Lung (tissue), 11 donors: ENCODE measurements at regions not wholly inside any gene's neighbourhood (a gene's known extent, or its start where the extent isn't known, plus 50 kb on each side); places are given as distances from the start of the nearest gene placed in this dataset.
A peak's percentile ranks its signal among the peaks of the same experiment; 100 is the strongest.

ENCODE experiments used
- ATAC-seq: fragments of 200-7000 bp; cut with Tn5 transposase; one replicate; pipeline ENCODE4 v1.9.1; 2020; ENCODE audit warnings: moderate number of reproducible peaks; ENCODE audit not compliant: insufficient read depth, low FRiP score
- DNase-seq, 3 donors: peaks; one replicate each; pipeline ENCODE4 v3.0.0-alpha.2; 2013 to 2017
- H3K27ac ChIP-seq, 2 donors: one replicate each; pipeline ENCODE4 v1.5.1; 2013; ENCODE audit warnings: mild to moderate bottlenecking in 2 of 2, moderate library complexity in 2 of 2, control low read depth in 1 of 2, inconsistent platforms in 1 of 2, low read depth in 1 of 2, low read length in 1 of 2
- H3K27me3 ChIP-seq, 3 donors: one replicate each; pipeline ENCODE4 v1.5.1; 2013; ENCODE audit warnings: low read length in 2 of 3; ENCODE audit not compliant: control insufficient read depth in 3 of 3, insufficient read depth in 3 of 3
- H3K36me3 ChIP-seq, 4 donors: one replicate each; pipeline ENCODE4 v1.5.1; 2013; ENCODE audit warnings: low read length in 4 of 4, mild to moderate bottlenecking in 1 of 4, moderate library complexity in 1 of 4; ENCODE audit not compliant: control insufficient read depth in 4 of 4, insufficient read depth in 4 of 4
- H3K4me1 ChIP-seq, 5 donors: one replicate each; pipeline ENCODE4 v1.5.1; 2013; ENCODE audit warnings: low read length in 5 of 5, mild to moderate bottlenecking in 2 of 5, moderate library complexity in 1 of 5; ENCODE audit not compliant: control insufficient read depth in 5 of 5, insufficient read depth in 5 of 5
- H3K4me3 ChIP-seq: one replicate; pipeline ENCODE4 v1.5.1; 2013; ENCODE audit warnings: mild to moderate bottlenecking, control low read depth, moderate library complexity
- H3K9ac ChIP-seq, 2 donors: one replicate each; pipeline ENCODE4 v1.5.1; 2013; ENCODE audit warnings: low read length in 2 of 2, control low read depth in 1 of 2; ENCODE audit not compliant: insufficient read depth in 1 of 2
- H3K9me3 ChIP-seq, 4 donors: one replicate each; pipeline ENCODE4 v1.5.1; 2013; ENCODE audit warnings: low read length in 3 of 4, mild to moderate bottlenecking in 1 of 4, moderate library complexity in 1 of 4; ENCODE audit not compliant: control insufficient read depth in 4 of 4, insufficient read depth in 3 of 4
- whole genome bisulfite sequencing, 2 donors: extraction: QIAGEN DNeasy Blood & Tissue Kit; methylation state at CpG; one replicate each; pipeline ENCODE4 v1.1.7; 2013; 5-methylcytosine and 5-hydroxymethylcytosine counted together
- TF ChIP-seq, protein P1 (sequence below): IDR thresholded peaks from 2 replicates; pipeline ENCODE4 v1.5.1; 2012; ENCODE audit warnings: mild to moderate bottlenecking; ENCODE audit errors: control extremely low read depth, extremely low read depth
- donor health status: control.
- donor health status: control.
- donor health status: Bipolar disorder and iron deficiency.
- donor health status: healthy.
- donor health status: DM: yes; HTN: yes; CAD: no.

DNA sequence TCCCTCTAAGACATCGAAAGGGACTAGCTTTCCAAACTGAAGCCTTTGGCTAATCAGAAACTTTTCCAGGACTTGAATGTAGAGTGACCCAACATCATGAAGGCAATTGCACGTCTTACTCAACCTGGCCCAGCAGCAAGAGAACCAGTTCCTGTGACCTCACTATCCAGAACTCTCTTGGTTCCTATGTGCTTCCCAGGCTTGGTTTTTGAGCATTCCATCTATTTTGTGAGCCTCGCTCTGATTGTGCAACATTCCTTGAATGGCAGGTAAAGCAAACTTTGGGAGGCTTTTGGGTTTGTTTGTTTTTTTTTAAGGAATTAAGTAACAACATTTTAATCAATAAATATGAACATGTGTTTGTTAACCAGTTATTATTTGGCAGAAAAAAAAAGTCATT, 183.6 kb upstream of the EGLN3 start:
- 84 to 91% methylated on average over 3 of the region's 3 CpGs for WGBS, 2 donors
- Histone ChIP-seq H3K27ac (no peak overlapping the region), H3K9me3 (peaks cover 0 to 2% (median 0%) of the 10 kb centered on the region in 4 donors), H3K36me3 (no peaks in the 10 kb centered on the region), H3K4me3 (no peak overlapping the region), H3K9ac (no peak overlapping the region), H3K27me3 (peaks cover 0 to 48% (median 12%) of the 10 kb centered on the region in 3 donors), H3K4me1 (peaks cover 0 to 24% (median 4%) of the 10 kb centered on the region in 5 donors)
- no peak for DNase-seq
- ATAC-seq = no peak
- TF ChIP-seq, protein P1, sequence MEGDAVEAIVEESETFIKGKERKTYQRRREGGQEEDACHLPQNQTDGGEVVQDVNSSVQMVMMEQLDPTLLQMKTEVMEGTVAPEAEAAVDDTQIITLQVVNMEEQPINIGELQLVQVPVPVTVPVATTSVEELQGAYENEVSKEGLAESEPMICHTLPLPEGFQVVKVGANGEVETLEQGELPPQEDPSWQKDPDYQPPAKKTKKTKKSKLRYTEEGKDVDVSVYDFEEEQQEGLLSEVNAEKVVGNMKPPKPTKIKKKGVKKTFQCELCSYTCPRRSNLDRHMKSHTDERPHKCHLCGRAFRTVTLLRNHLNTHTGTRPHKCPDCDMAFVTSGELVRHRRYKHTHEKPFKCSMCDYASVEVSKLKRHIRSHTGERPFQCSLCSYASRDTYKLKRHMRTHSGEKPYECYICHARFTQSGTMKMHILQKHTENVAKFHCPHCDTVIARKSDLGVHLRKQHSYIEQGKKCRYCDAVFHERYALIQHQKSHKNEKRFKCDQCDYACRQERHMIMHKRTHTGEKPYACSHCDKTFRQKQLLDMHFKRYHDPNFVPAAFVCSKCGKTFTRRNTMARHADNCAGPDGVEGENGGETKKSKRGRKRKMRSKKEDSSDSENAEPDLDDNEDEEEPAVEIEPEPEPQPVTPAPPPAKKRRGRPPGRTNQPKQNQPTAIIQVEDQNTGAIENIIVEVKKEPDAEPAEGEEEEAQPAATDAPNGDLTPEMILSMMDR = no peak

DNA sequence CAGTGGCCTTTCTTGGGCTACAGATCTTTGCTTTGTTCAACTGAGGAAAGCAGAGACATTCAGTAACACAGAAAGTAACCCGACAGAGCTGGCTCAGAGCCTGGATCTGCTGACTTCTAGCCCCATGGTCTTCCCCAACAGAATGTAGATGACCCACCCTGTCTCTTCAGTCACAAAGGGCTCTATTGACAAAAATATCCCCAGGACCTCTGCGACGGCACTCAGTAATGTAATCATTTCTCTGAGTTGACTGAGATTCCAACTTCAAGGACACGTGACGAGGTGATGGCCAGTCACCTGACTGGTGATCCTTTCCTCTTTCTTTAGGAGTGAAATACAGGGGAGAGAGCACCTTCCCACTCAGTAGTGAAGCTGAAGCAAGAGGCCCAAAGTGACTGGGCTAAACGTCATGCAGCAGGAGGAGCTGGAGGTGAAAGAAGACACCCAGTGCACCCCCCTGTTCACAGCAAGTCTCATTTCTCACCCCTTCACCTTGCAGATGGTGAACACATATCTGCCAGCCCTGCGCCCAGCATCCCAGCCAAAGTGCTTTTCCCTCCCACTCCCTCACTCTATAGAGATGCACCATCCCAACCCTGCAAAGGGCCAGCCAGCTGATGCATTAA, 179.2 kb upstream of the EGLN3 start:
- H3K9me3 ChIP-seq = peaks cover 0 to 2% (median 0%) of the 10 kb centered on the region in 4 donors
- TF ChIP-seq, protein P1 = no peak
- no peak overlapping the region for H3K9ac ChIP-seq
- H3K36me3 ChIP-seq = no peaks in the 10 kb centered on the region
- 82 to 93% methylated on average over 7 of the region's 7 CpGs for WGBS, 2 donors
- peak overlapping the region in 1 of 2 donors; percentile 79 for H3K27ac ChIP-seq
- H3K4me1 ChIP-seq = peaks cover 0 to 10% (median 2%) of the 10 kb centered on the region in 5 donors
- no peak overlapping the region for H3K4me3 ChIP-seq
- ATAC-seq (no peak), DNase-seq (no peak)
- H3K27me3 ChIP-seq = peaks cover 0 to 80% (median 16%) of the 10 kb centered on the region in 3 donors

DNA sequence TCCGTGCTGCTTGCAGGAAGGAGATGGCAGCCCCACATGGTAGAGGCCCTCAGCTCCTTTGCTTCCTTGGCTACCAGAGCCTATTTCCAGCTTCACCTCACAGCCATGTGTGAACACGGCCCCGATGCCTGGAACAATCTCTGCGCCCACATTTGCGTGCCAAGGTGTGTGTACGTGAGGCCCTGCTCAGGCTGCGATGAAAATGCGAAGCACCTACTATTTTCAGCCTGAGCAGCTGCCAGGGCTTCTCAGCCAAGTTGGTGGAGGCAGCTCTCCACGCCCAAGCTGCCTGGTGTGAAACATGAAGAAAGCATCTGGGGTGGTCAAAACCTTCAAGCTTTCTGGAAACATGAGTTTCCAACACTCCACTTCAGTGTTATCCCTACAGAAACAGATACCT, 177.8 kb upstream of the EGLN3 start:
- H3K4me3 ChIP-seq = no peak overlapping the region
- ATAC-seq (no peak), DNase-seq (no peak)
- H3K9me3 ChIP-seq = peaks cover 0 to 2% (median 0%) of the 10 kb centered on the region in 4 donors
- H3K9ac ChIP-seq = no peak overlapping the region
- 80 to 90% methylated on average over 9 of the region's 9 CpGs for WGBS, 2 donors
- H3K4me1 ChIP-seq = peaks cover 0 to 10% (median 2%) of the 10 kb centered on the region in 5 donors
- peaks cover 0 to 78% (median 10%) of the 10 kb centered on the region in 3 donors for H3K27me3 ChIP-seq
- H3K36me3 ChIP-seq = no peaks in the 10 kb centered on the region
- TF ChIP-seq, protein P1 = no peak
- H3K27ac ChIP-seq = peak overlapping the region in 1 of 2 donors; percentile 49
